RCC 7860 (cell line): ENCODE measurements at regions not wholly inside any gene's neighbourhood (a gene's known extent, or its start where the extent isn't known, plus 50 kb on each side); places are given as distances from the start of the nearest gene placed in this dataset.
A peak's percentile ranks its signal among the peaks of the same experiment; 100 is the strongest.

Source experiments
- DNase-seq: peaks from one replicate; pipeline ENCODE4 v3.0.0-alpha.2; 2015; ENCODE audit warnings: low spot score
- FAIRE-seq: peaks from 2 replicates; lab custom pipeline; 2012; peaks lifted over from hg19 to GRCh38; lab: Jason Lieb, UNC

DNA sequence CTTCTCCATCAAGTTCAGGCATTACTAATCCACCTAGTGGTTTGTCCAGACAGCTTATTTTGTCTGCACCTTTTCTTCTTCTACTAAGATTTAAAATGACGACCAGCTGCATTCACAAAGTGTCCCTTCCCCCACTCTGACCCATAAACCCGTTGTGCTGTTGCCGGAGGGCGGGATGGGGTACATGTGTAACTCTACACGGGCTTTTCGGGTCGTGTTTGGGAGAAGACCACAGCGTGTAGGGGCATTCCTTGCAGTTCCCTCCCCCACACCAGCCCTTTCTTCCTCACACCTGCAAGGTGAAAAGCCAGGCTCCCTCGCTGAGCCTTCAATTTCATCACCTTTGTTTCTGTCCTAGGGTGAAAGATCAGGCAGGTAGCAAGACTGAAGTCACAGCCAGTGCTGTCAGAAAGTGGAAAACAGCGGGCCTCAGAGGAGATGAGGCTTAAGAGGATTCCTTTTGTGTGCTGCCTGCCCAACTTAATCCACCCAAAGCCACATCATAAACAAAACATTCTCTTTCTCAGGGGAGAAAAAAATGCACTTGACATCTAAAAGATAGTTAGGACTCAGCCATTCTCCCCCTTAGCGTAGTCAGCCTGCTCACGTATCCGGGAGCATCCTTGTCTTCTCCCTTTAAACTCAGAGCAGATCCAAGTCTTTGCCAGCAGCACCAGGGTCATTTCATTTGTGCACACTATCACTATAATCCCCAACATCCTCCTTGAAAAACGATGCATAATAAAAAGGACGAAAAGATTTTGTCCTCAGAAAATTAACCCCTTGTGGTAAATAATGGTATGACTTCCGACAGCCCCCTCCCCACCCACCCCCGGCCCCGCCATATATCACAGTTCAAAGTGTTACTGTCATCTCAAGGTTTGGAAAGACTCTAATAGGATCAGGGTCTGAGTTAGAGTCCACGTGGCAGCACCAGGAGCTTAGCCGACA, 599.0 kb downstream of the RAB28 start:
- DNase-seq = no peak
- no peak for FAIRE-seq

- FAIRE-seq = no peak
- no peak for DNase-seq
These were observed 602.1 kb downstream of the RAB28 start for GRCh38 chr4:12881945-12882584.

DNA sequence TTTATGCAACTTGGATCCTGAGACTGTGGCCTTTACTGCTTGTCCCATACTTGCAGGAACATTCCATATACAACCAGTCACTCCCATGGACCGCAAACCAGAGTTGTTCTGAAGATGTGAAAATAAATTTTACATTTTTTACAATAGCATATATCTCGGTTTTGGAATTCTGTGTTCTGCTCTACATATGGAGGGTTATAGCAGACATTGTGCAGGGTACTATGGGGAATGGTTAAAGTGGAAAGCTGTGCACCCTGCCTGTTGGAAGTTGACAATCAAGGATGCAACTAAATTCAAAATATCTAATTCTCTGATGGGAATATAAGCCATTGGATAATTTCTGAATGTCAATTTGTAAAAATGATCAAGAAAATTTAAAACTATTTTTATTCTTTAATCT, 603.3 kb downstream of the RAB28 start:
- DNase-seq (no peak), FAIRE-seq (no peak)

GRCh38 chr4:12879496-12879895, 604.6 kb downstream of the RAB28 start:
- no peak for DNase-seq
- no peak for FAIRE-seq

DNA sequence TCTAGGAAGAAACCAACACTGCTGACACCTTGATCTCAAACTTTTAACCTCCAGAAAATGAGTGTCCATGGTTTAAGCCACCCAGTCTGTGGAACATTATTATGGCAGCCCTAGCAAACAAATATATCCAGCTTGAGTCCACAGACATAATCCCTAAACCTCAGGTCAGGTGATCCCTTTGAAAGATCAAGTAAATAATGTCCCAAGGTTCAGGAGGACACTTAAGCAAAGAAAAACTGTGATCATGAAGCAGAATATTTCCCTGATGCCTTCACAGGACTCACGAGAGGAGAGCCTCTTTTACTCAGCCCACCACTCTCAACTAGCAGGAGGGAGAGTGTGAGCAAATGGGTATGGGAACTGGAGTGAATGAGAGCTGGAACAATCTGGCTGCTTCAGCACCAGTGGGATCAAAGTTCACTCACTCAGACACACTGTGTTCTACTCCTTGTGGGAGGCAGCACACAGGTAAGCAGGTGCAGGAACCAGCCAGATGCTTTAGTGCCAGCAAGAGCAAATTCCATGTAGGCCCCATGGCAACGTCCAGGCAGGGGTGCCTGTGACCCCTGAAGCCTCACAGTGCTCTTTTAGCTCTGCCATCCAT, 608.4 kb downstream of the RAB28 start:
- no peak for DNase-seq
- no peak for FAIRE-seq

DNA sequence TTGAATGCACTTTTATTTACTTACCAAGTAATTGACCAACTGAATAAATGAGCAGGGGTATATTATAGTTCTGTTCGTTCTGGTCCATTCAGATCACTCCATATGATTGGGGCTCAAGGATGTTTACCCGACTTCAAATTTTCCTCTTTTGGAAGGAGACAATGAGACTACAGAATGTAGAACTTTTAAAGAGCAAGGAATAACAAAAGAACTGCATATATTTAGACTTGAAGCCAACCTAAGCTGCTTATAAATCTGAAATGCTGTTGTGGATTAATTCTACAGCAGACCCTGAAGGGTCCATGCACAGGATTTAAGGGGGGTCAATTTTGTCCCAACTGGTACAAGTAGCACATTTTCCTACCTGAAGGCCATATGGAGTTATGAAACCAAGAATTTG, 610.8 kb downstream of the RAB28 start:
- DNase-seq = no peak
- no peak for FAIRE-seq

GRCh38 chr4:12861422-12861821, 622.7 kb downstream of the RAB28 start:
- FAIRE-seq = no peak
- no peak for DNase-seq

- DNase-seq = peak; percentile 51
- peak; percentile 69 for FAIRE-seq
These were observed 631.5 kb downstream of the RAB28 start for GRCh38 chr4:12852338-12853307.

DNA sequence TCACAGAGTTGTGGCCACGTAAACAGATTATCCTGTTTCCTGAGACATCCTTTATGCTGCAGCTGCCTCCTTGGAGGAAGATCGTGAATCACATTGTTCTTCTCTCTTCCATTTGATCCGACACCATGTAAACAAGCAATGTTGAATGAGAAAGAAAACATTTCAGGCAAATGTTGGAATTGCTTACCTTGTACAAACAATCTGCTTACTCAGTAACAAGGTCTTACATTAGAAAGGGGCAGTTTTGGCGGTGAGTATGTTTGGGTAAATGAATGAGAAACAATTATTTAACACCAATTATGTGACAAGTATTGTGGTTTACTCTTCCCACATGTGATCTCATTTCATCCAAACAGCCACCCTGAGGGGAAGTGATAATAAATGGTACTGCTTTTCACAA, 637.8 kb downstream of the RAB28 start:
- no peak for FAIRE-seq
- no peak for DNase-seq

DNA sequence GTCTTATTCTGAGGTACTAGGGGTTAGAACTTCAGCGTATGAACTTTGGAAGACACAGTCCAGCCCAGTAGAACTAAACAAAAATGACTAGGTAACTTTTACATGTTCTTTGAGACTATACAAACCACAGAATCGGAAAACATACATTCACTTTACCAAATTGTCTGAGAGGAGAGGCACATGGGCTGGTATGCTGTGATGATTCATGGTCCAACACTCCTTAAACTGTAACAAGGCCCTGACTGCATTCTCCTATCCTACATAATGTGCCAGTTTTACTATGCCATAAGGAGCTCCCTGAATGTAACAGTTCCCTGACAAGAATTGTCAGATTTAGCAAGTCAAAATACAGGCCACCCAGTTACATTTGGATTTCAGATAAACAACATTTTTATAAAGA, 640.0 kb downstream of the RAB28 start:
- no peak for FAIRE-seq
- no peak for DNase-seq

DNA sequence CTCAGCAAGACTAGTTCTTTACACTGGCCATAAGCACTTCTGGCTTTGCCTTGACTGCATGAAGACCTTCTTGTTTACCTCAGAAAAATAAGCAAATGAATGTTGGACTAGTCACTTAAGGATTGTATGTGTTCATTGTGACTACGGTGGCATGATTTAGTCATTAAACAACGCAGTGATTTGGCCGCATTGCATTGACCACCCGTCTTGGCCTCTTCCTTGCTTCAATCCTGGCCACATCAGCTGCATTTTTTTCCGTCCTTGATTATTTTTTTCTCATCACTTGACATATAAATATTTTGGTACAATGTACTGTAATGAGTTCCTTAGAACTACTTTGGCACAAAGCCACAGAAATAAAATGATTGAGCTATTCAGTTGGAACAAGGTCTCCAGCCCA, 656.2 kb downstream of the RAB28 start:
- FAIRE-seq = no peak

DNA sequence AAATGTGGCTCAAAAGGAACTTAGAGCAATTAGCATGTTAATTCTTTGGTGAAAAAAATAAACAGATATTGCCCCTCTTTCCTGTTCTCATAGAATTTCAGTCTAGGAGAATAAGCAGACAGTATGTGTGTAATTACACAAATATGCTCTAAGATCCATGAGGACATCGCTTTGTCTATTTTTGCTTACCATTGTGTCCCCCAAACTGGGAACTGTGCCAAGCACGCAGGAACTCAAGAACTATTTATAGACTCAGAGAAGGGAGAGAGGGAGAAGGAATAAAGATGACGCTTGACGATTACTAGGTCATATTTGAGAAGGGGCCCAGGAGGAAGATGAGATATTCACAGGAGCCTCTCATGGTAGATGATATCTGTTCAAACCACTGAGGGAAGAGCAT, 692.6 kb downstream of the RAB28 start:
- DNase-seq = no peak
- FAIRE-seq = no peak

More for the DNA sequence above, 656.2 kb downstream of the RAB28 start:
- DNase-seq = no peak

GRCh38 chr4:12787261-12787660, 696.9 kb downstream of the RAB28 start:
- no peak for DNase-seq
- FAIRE-seq = no peak

DNA sequence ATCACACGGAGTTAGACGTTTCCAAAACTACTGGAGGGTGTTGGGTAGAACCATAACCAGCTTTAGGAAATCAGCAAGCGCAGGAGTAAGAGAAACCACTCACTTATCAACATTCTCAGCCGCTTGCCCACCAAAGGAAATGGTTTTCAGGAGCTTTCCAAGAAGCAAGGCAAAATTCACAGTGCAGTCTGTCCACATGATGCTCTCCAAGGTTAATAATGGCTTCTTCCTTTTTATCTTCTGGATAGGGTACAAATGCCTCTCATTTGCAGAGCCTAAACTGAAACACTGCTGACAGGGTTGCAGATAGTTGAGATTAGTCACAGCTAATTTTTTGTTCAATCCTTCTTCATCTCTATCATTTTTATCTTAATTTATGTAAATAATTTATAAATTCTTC, 705.4 kb downstream of the RAB28 start:
- no peak for DNase-seq
- FAIRE-seq = no peak

- DNase-seq = no peak
- no peak for FAIRE-seq
These were observed 705.9 kb downstream of the RAB28 start for GRCh38 chr4:12778191-12778590.

- DNase-seq (no peak), FAIRE-seq (no peak)
These were observed 713.8 kb downstream of the RAB28 start for GRCh38 chr4:12770351-12770750.

- DNase-seq (no peak), FAIRE-seq (no peak)
These were observed 722.4 kb downstream of the RAB28 start for GRCh38 chr4:12761694-12762093.

DNA sequence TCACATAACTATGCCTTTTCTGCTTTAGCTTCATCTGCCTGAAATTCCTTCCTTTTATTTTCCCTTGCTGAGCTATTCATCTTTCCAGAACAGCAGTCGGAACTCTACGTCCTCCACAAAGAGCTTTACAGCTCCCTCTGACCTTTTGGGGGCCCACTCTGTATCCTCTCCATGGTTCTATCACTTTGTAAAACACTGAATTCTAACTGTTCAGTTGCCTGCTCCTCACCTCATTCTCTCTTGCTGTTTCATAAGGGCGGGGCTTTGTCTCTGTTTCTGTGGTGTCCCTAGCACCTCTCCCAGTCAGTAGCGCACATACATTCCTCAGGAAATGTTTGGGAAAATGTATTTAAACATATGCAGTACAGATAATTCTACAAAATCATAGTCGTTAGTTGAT, 737.0 kb downstream of the RAB28 start:
- DNase-seq (no peak), FAIRE-seq (no peak)

GRCh38 chr4:12746221-12746620, 737.9 kb downstream of the RAB28 start:
- FAIRE-seq = no peak
- no peak for DNase-seq

DNA sequence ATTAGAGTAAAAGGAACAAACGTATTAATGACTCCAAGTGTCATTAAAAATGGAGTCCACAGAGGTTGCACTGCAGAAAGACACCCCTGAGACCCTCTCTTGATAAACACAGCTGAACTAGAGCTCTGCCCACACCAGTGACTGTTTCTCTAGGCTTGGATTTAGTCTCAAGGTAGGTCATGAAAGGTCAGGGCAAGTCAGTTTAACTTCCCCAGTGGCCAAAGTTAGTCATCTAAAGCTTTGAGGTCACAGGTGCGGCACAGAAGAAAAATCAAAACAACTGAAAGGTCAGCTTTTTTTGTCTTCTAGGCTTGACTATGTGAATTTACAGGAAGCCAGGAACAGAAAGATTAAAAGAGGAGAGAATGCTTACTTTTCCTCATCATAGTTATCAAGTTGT, 749.6 kb downstream of the RAB28 start:
- DNase-seq (no peak), FAIRE-seq (no peak)

DNA sequence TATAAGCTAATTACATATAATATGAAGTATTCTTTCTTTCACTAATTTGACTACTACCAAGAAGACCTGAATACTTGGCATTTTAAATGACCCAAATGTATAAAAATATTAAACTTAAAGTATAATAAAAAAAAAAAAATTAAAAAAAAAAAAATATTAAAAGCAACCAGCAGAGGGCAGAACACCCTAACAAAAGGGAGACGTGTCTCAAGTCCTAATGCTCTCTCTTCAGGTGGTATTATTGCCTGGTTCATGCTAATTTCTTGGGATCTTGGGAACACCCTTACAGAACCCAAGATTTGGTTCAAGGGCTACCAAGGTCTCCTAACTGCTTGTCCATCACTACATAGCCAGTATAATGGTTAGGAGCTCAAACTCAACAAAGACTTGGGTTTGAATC, 754.8 kb downstream of the RAB28 start:
- DNase-seq (no peak), FAIRE-seq (peak; percentile 57)
